Natural killer cell (primary cell): ENCODE measurements at regions not wholly inside any gene's neighbourhood (a gene's known extent, or its start where the extent isn't known, plus 50 kb on each side); places are given as distances from the start of the nearest gene placed in this dataset.

Source experiments
- ATAC-seq, 3 donors: fragments of 150-1000 bp in 2 of 3; fragments of 200-7000 bp in 1 of 3; cut with Tn5 transposase; 1 replicate in 1 of 3; 2 replicates in 2 of 3; pipeline ENCODE4 v1.10.0; 2021; ENCODE audit warnings: mild to moderate bottlenecking in 2 of 3, moderate library complexity in 2 of 3
- DNase-seq, 2 donors: peaks; one replicate each; pipeline versions ENCODE4 v3.0.0 to v3.0.0-alpha.2; 2013 to 2021; ENCODE audit warnings: mixed read lengths in 1 of 2
- H3K27ac ChIP-seq: one replicate; pipeline ENCODE4 v1.5.1; 2013; ENCODE audit warnings: mild to moderate bottlenecking, low read length
- H3K27me3 ChIP-seq: one replicate; pipeline ENCODE4 v1.6.1; 2013; ENCODE audit warnings: low read length; ENCODE audit not compliant: control insufficient read depth, insufficient read depth
- H3K36me3 ChIP-seq: one replicate; pipeline ENCODE4 v1.6.1; 2013; ENCODE audit warnings: low read length; ENCODE audit not compliant: control insufficient read depth, insufficient read depth
- H3K4me1 ChIP-seq: one replicate; pipeline ENCODE4 v1.6.1; 2013; ENCODE audit warnings: low read length; ENCODE audit not compliant: control insufficient read depth, insufficient read depth
- H3K4me3 ChIP-seq: one replicate; pipeline ENCODE4 v1.5.1; 2013; ENCODE audit warnings: low read length
- H3K9me3 ChIP-seq: one replicate; pipeline ENCODE4 v1.6.1; 2013; ENCODE audit warnings: low read length; ENCODE audit not compliant: control insufficient read depth, insufficient read depth
- H3K27ac Mint-ChIP-seq, 2 donors: one replicate each; pipeline ENCODE4 v1.8.0; 2022; ENCODE audit warnings: mild to moderate bottlenecking in 2 of 2, mixed read lengths in 2 of 2, moderate library complexity in 1 of 2
- H3K27me3 Mint-ChIP-seq, 2 donors: one replicate each; pipeline ENCODE4 v1.8.0; 2022; ENCODE audit warnings: low read depth in 2 of 2, mixed read lengths in 2 of 2
- H3K36me3 Mint-ChIP-seq: one replicate; pipeline ENCODE4 v1.8.0; 2022; ENCODE audit warnings: mixed read lengths
- H3K4me1 Mint-ChIP-seq, 2 donors: one replicate each; pipeline ENCODE4 v1.8.0; 2022; ENCODE audit warnings: mixed read lengths in 2 of 2
- H3K4me3 Mint-ChIP-seq: one replicate; pipeline ENCODE4 v1.8.0; 2022; ENCODE audit warnings: mild to moderate bottlenecking, moderate library complexity, mixed read lengths
- H3K9me3 Mint-ChIP-seq, 2 donors: one replicate each; pipeline ENCODE4 v1.8.0; 2022; ENCODE audit warnings: mixed read lengths in 2 of 2
- CTCF ChIP-seq: fragments of 200-600 bp; IDR thresholded peaks from one replicate; pipeline ENCODE4 v1.8.0; 2022; ENCODE audit warnings: antibody characterized with exemption
- WGBS: methylation state at CpG from one replicate; pipeline ENCODE4 v1.1.7; 2013; ENCODE audit warnings: missing lambda C conversion rate; ENCODE audit not compliant: insufficient coverage; 5-methylcytosine and 5-hydroxymethylcytosine counted together
- intact Hi-C: fragments of 100-400 bp; cut with micrococcal nuclease; formaldehyde crosslinking; loops from one replicate; pipeline ENCODE4 v1.14.2; 2022

DNA sequence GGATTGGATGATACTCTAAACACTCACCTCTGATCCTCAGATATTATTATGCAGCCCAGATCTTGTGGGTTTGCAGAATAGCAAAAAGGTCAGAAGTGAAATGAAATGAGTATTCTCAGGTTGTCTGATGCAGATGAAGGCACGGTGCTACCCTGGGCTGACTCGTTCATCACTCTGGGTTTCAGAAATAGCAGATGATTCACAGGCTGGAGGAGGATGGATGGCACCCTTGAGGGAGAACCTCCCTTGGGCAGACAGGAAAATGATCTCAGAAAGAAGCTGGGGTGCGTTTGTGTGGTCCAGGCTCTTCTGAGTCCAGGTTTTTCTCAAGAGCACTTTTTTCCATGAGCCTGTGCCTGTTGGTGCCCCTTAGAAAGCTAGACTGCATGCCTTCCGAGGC is 515.8 kb upstream of the MKI67 start:
- Histone ChIP-seq H3K36me3 (no peaks in the 10 kb centered on the region), H3K27me3 (no peaks in the 10 kb centered on the region), H3K27ac (no peak overlapping the region), H3K4me3 (no peak overlapping the region), H3K4me1 (no peaks in the 10 kb centered on the region), H3K9me3 (no peaks in the 10 kb centered on the region)
- H3K4me3 Mint-ChIP-seq, result no peak overlapping the region
- peaks cover 2 to 21% of the 10 kb centered on the region in 2 donors for H3K27me3 Mint-ChIP-seq
- intact Hi-C loops, result no loop called here
- no peaks in the 10 kb centered on the region for H3K36me3 Mint-ChIP-seq
- 77% methylated on average over 4 of the region's 4 CpGs for WGBS
- no peak for DNase-seq
- no peak for TF ChIP-seq CTCF
- no peaks in the 10 kb centered on the region for H3K4me1 Mint-ChIP-seq
- no peak for ATAC-seq
- H3K9me3 Mint-ChIP-seq, result no peaks in the 10 kb centered on the region
- H3K27ac Mint-ChIP-seq, result no peak overlapping the region

GRCh38 chr10:128642502-128642901 is 516.3 kb upstream of the MKI67 start:
- Histone ChIP-seq H3K4me3 (no peak overlapping the region), H3K9me3 (no peaks in the 10 kb centered on the region), H3K4me1 (no peaks in the 10 kb centered on the region), H3K27ac (no peak overlapping the region), H3K36me3 (no peaks in the 10 kb centered on the region), H3K27me3 (no peaks in the 10 kb centered on the region)
- no peaks in the 10 kb centered on the region for H3K36me3 Mint-ChIP-seq
- DNase-seq (no peak), ATAC-seq (no peak)
- WGBS, result 84% methylated on average over 1 of the region's 2 CpGs
- intact Hi-C loops, result no loop called here
- H3K4me3 Mint-ChIP-seq, result no peak overlapping the region
- no peaks in the 10 kb centered on the region for H3K9me3 Mint-ChIP-seq
- H3K27ac Mint-ChIP-seq, result no peak overlapping the region
- no peak for TF ChIP-seq CTCF
- no peaks in the 10 kb centered on the region for H3K4me1 Mint-ChIP-seq
- peaks cover 4 to 21% of the 10 kb centered on the region in 2 donors for H3K27me3 Mint-ChIP-seq

DNA sequence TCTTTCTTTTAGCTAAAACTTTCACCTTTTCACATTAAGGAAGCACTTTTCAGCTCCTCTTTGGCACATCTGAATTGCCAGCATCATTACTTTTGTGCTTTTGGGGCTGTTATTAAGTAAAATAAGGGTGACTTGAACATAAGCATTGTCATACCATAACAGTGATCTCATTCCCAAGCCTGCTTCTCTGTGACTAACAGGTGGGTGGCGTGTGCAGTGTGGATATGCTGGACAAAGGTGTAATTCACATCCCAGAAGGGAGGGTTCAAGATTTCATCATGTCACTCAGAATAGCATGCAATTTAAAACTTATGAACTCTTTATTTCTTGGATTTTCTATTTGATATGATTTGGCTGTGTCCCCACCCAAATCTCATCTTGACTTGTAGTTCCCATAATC is 517.4 kb upstream of the MKI67 start:
- DNase-seq (no peak), ATAC-seq (no peak)
- H3K9me3 ChIP-seq, result no peaks in the 10 kb centered on the region
- intact Hi-C loops, result no loop called here
- H3K27me3 ChIP-seq, result no peaks in the 10 kb centered on the region
- no peaks in the 10 kb centered on the region for H3K36me3 ChIP-seq
- H3K4me1 ChIP-seq, result no peaks in the 10 kb centered on the region
- H3K4me1 Mint-ChIP-seq, result no peaks in the 10 kb centered on the region
- H3K9me3 Mint-ChIP-seq, result no peaks in the 10 kb centered on the region
- H3K4me3 Mint-ChIP-seq, result no peak overlapping the region
- H3K27ac ChIP-seq, result no peak overlapping the region
- no peaks in the 10 kb centered on the region for H3K36me3 Mint-ChIP-seq
- TF ChIP-seq CTCF, result no peak
- no peak overlapping the region for H3K27ac Mint-ChIP-seq
- H3K4me3 ChIP-seq, result no peak overlapping the region
- peaks cover 4 to 16% of the 10 kb centered on the region in 2 donors for H3K27me3 Mint-ChIP-seq
- WGBS, result 67% methylated on average over 1 of the region's 1 CpG

GRCh38 chr10:128645486-128645885 is 519.3 kb upstream of the MKI67 start:
- no peaks in the 10 kb centered on the region for H3K36me3 Mint-ChIP-seq
- H3K9me3 ChIP-seq, result no peaks in the 10 kb centered on the region
- H3K27ac Mint-ChIP-seq, result no peak overlapping the region
- H3K36me3 ChIP-seq, result no peaks in the 10 kb centered on the region
- 80% methylated on average over 2 of the region's 2 CpGs for WGBS
- H3K27me3 ChIP-seq, result no peaks in the 10 kb centered on the region
- H3K27ac ChIP-seq, result no peak overlapping the region
- H3K4me3 ChIP-seq, result no peak overlapping the region
- DNase-seq, result no peak
- intact Hi-C loops, result no loop called here
- H3K4me1 ChIP-seq, result no peaks in the 10 kb centered on the region
- H3K27me3 Mint-ChIP-seq, result peaks cover 4 to 24% of the 10 kb centered on the region in 2 donors
- no peaks in the 10 kb centered on the region for H3K9me3 Mint-ChIP-seq
- TF ChIP-seq CTCF, result no peak
- H3K4me3 Mint-ChIP-seq, result no peak overlapping the region
- ATAC-seq, result no peak
- no peaks in the 10 kb centered on the region for H3K4me1 Mint-ChIP-seq
